ENCODE measurements at regions not wholly inside any gene's neighbourhood (a gene's known extent, or its start where the extent isn't known, plus 50 kb on each side); places are given as distances from the start of the nearest gene placed in this dataset.

DNA sequence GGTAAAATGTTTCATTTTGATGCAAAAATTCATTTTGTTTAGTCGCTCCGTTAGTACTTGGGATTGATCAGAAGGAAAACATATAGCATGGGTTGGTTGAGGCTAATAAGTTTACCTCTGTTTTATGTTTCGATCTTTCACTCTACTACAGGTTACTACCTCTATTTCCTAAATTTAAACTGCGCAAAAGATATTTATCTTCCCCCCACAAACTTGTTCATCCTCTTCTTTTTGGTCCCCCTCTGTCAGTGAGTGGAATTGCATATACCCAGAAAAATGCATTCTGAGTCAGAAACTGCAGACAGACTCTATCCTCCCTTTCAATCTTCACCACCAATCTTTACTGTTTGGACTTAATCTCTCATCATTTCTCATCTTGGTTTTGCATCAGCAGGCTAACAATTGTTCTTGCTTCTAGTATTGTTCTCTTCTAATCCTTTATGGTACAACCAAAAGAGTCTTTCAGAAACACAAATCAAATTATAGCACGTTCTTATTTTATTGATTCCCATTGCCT is 316.0 kb upstream of the ADGRL4 start:
- Histone ChIP-seq H3K27me3 (ENCODE audit: insufficient read depth, low read length) (no peaks in the 10 kb centered on the region), H3K27ac (ENCODE audit: low read depth, low read length, poor library complexity, severe bottlenecking) (no peak overlapping the region), H3K4me2 (ENCODE audit: low read length) (no peak overlapping the region), H3K9me3 (ENCODE audit: low read length) (no peaks in the 10 kb centered on the region), H3K9me2 (ENCODE audit: low read depth, low read length) (no peaks in the 10 kb centered on the region), H3K4me1 (ENCODE audit: insufficient read depth, low read length, severe bottlenecking) (no peaks in the 10 kb centered on the region), H2AFZ (ENCODE audit: low read length) (no peak overlapping the region), H3K79me2 (ENCODE audit: insufficient read depth, low read length) (no peaks in the 10 kb centered on the region), H3K9ac (ENCODE audit: low read length) (no peak overlapping the region), H3K4me3 (ENCODE audit: low read depth, low read length, poor library complexity, severe bottlenecking) (no peak overlapping the region), H4K20me1 (ENCODE audit: insufficient read depth, low read length) (no peaks in the 10 kb centered on the region), H3K36me3 (ENCODE audit: insufficient read depth, low read length) (no peaks in the 10 kb centered on the region), H3F3A (ENCODE audit: insufficient read depth, low read length) (no peaks in the 10 kb centered on the region)
- TF ChIP-seq EZH2 (IDR thresholded peaks at IDR 0.05; ENCODE audit: borderline replicate concordance, low read length), result no peak
- no peak for TF ChIP-seq CTCF (IDR thresholded peaks at IDR 0.05; ENCODE audit: low read length)

- no peaks in the 10 kb centered on the region for H3K36me3 ChIP-seq (ENCODE audit: insufficient read depth, low read length)
- TF ChIP-seq CTCF (IDR thresholded peaks at IDR 0.05; ENCODE audit: low read length), result no peak
- TF ChIP-seq EZH2 (IDR thresholded peaks at IDR 0.05; ENCODE audit: borderline replicate concordance, low read length), result no peak
- no peak overlapping the region for H2AFZ ChIP-seq (ENCODE audit: low read length)
- no peak overlapping the region for H3K9ac ChIP-seq (ENCODE audit: low read length)
- H3K4me3 ChIP-seq (ENCODE audit: low read depth, low read length, poor library complexity, severe bottlenecking), result no peak overlapping the region
- no peaks in the 10 kb centered on the region for H3K79me2 ChIP-seq (ENCODE audit: insufficient read depth, low read length)
- H3K27me3 ChIP-seq (ENCODE audit: insufficient read depth, low read length), result no peaks in the 10 kb centered on the region
- no peaks in the 10 kb centered on the region for H4K20me1 ChIP-seq (ENCODE audit: insufficient read depth, low read length)
- no peaks in the 10 kb centered on the region for H3K9me3 ChIP-seq (ENCODE audit: low read length)
- H3K27ac ChIP-seq (ENCODE audit: low read depth, low read length, poor library complexity, severe bottlenecking), result no peak overlapping the region
- H3F3A ChIP-seq (ENCODE audit: insufficient read depth, low read length), result no peaks in the 10 kb centered on the region
- H3K9me2 ChIP-seq (ENCODE audit: low read depth, low read length), result no peaks in the 10 kb centered on the region
- no peaks in the 10 kb centered on the region for H3K4me1 ChIP-seq (ENCODE audit: insufficient read depth, low read length, severe bottlenecking)
- no peak overlapping the region for H3K4me2 ChIP-seq (ENCODE audit: low read length)
Observed at GRCh38 chr1:79312438-79312837, 305.9 kb upstream of the ADGRL4 start.

- Histone ChIP-seq H3K9ac (ENCODE audit: low read length) (no peak overlapping the region), H3K4me2 (ENCODE audit: low read length) (no peak overlapping the region), H2AFZ (ENCODE audit: low read length) (no peak overlapping the region), H3K9me3 (ENCODE audit: low read length) (no peaks in the 10 kb centered on the region), H3K27ac (ENCODE audit: low read depth, low read length, poor library complexity, severe bottlenecking) (no peak overlapping the region), H3K9me2 (ENCODE audit: low read depth, low read length) (no peaks in the 10 kb centered on the region), H3K4me1 (ENCODE audit: insufficient read depth, low read length, severe bottlenecking) (no peaks in the 10 kb centered on the region), H3K79me2 (ENCODE audit: insufficient read depth, low read length) (no peaks in the 10 kb centered on the region), H4K20me1 (ENCODE audit: insufficient read depth, low read length) (no peaks in the 10 kb centered on the region), H3F3A (ENCODE audit: insufficient read depth, low read length) (no peaks in the 10 kb centered on the region), H3K36me3 (ENCODE audit: insufficient read depth, low read length) (no peaks in the 10 kb centered on the region), H3K4me3 (ENCODE audit: low read depth, low read length, poor library complexity, severe bottlenecking) (no peak overlapping the region), H3K27me3 (ENCODE audit: insufficient read depth, low read length) (no peaks in the 10 kb centered on the region)
- TF ChIP-seq EZH2 (IDR thresholded peaks at IDR 0.05; ENCODE audit: borderline replicate concordance, low read length) (no peak), CTCF (IDR thresholded peaks at IDR 0.05; ENCODE audit: low read length) (no peak)
Observed at GRCh38 chr1:79310609-79311008, 304.1 kb upstream of the ADGRL4 start.
